H1 (cell line): ENCODE measurements at regions not wholly inside any gene's neighbourhood (a gene's known extent, or its start where the extent isn't known, plus 50 kb on each side); places are given as distances from the start of the nearest gene placed in this dataset.

Experiments
- EP300 ChIP-seq, 2 experiments: IDR thresholded peaks; 1 replicate in 1 of 2; 2 replicates in 1 of 2; pipeline ENCODE4 v1.6.1; 2011 to 2012; ENCODE audit warnings: low read depth in 2 of 2, low read length in 2 of 2, mild to moderate bottlenecking in 2 of 2, borderline replicate concordance in 1 of 2, inconsistent platforms in 1 of 2, moderate library complexity in 1 of 2
- SIN3A ChIP-seq, 2 experiments: IDR thresholded peaks in 1 of 2; conservative IDR thresholded peaks in 1 of 2; 2 replicates each; pipeline ENCODE4 v1.6.1; 2011 to 2012; ENCODE audit warnings: low read length in 2 of 2, improper control_type of control experiment in 1 of 2, low read depth in 1 of 2, mild to moderate bottlenecking in 1 of 2
- TF ChIP-seq, protein P1 (sequence below): IDR thresholded peaks from 2 replicates; pipeline ENCODE4 v1.6.1; 2011; ENCODE audit warnings: low read depth, mild to moderate bottlenecking, low read length; ENCODE audit not compliant: insufficient read depth

GRCh38 chr22:48782811-48783511 lies 1044.7 kb downstream of the BRD1 start (continued):
- TF ChIP-seq, protein P1, sequence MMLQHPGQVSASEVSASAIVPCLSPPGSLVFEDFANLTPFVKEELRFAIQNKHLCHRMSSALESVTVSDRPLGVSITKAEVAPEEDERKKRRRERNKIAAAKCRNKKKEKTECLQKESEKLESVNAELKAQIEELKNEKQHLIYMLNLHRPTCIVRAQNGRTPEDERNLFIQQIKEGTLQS, result no peak
- TF ChIP-seq EP300 (IDR thresholded peaks at IDR 0.05; ENCODE audit: borderline replicate concordance in 1 of 2, low read depth in 2 of 2, low read length in 2 of 2) (no peak), SIN3A (conservative IDR thresholded peaks at IDR 0.05 in 1 of 2, IDR thresholded peaks at IDR 0.05 in 1 of 2; ENCODE audit: low read depth in 1 of 2, low read length in 2 of 2) (0 out of 4 replicates have a peak, but pooled peaks of 1 of the 2 experiments have one; percentile 37)
- TF ChIP-seq, all 59 proteins: peak for 5
